GM19238 (cell line): ENCODE measurements at regions not wholly inside any gene's neighbourhood (a gene's known extent, or its start where the extent isn't known, plus 50 kb on each side); places are given as distances from the start of the nearest gene placed in this dataset.

Experiments
- DNase-seq: peaks from one replicate; pipeline ENCODE4 v3.0.0; 2011; ENCODE audit warnings: low spot score; ENCODE audit not compliant: insufficient read length

- no peak for DNase-seq
Observed at GRCh38 chr2:176388861-176389260, 119.6 kb downstream of the MTX2 start.

- DNase-seq = no peak
Observed at GRCh38 chr2:176390276-176391147, 121.3 kb downstream of the MTX2 start.

GRCh38 chr2:176391148-176391419 is 121.8 kb downstream of the MTX2 start:
- DNase-seq = no peak

GRCh38 chr2:176392249-176392648 is 123.0 kb downstream of the MTX2 start:
- DNase-seq = no peak

GRCh38 chr2:176392744-176393414 is 123.6 kb downstream of the MTX2 start:
- no peak for DNase-seq

- DNase-seq = no peak
Observed at GRCh38 chr2:176395273-176395854, 126.1 kb downstream of the MTX2 start.

- DNase-seq = no peak
Observed at GRCh38 chr2:176398243-176399073, 129.2 kb downstream of the MTX2 start.

- DNase-seq = no peak
Observed at GRCh38 chr2:176399074-176399598, 129.9 kb downstream of the MTX2 start.

GRCh38 chr2:176405477-176405876 is 136.2 kb downstream of the MTX2 start:
- DNase-seq = no peak

GRCh38 chr2:176407706-176408105 is 138.5 kb downstream of the MTX2 start:
- no peak for DNase-seq

- no peak for DNase-seq
Observed at GRCh38 chr2:176409671-176410070, 140.4 kb downstream of the MTX2 start.

- no peak for DNase-seq
Observed at GRCh38 chr2:176412136-176412535, 142.9 kb downstream of the MTX2 start.

GRCh38 chr2:176413786-176414185 is 144.5 kb downstream of the MTX2 start:
- no peak for DNase-seq

- DNase-seq = no peak
Observed at GRCh38 chr2:176414641-176415040, 145.4 kb downstream of the MTX2 start.

- DNase-seq = no peak
Observed at GRCh38 chr2:176415174-176415895, 146.1 kb downstream of the MTX2 start.

- no peak for DNase-seq
Observed at GRCh38 chr2:176415937-176416499, 146.8 kb downstream of the MTX2 start.

- DNase-seq = no peak
Observed at GRCh38 chr2:176418768-176419167, 149.5 kb downstream of the MTX2 start.

GRCh38 chr2:176419591-176420071 is 150.4 kb downstream of the MTX2 start:
- no peak for DNase-seq

GRCh38 chr2:176421297-176422050 is 152.2 kb downstream of the MTX2 start:
- DNase-seq = no peak

- no peak for DNase-seq
Observed at GRCh38 chr2:176423819-176424218, 154.6 kb downstream of the MTX2 start.
